Testis (tissue), 2 donors: ENCODE measurements at regions not wholly inside any gene's neighbourhood (a gene's known extent, or its start where the extent isn't known, plus 50 kb on each side); places are given as distances from the start of the nearest gene placed in this dataset.

Experiments used
- DNase-seq: peaks from one replicate; pipeline ENCODE4 v3.0.0-alpha.2; 2019
- H3K27ac ChIP-seq, 2 donors: fragments of 200-600 bp; sonication (generic); one replicate each; pipeline ENCODE4 v1.5.1; 2019
- H3K27me3 ChIP-seq: fragments of 200-600 bp; sonication (generic); one replicate; pipeline ENCODE4 v1.5.1; 2019
- H3K36me3 ChIP-seq: fragments of 200-600 bp; sonication (generic); one replicate; pipeline ENCODE4 v1.5.1; 2017; ENCODE audit warnings: low read depth; ENCODE audit errors: missing control alignments
- H3K4me1 ChIP-seq: fragments of 200-600 bp; sonication (generic); one replicate; pipeline ENCODE4 v1.5.1; 2019
- H3K4me3 ChIP-seq, 2 donors: fragments of 200-600 bp; sonication (generic); one replicate each; pipeline ENCODE4 v1.5.1; 2017 to 2019
- H3K9me3 ChIP-seq: fragments of 200-600 bp; sonication (generic); one replicate; pipeline ENCODE4 v1.5.1; 2017
- POLR2A ChIP-seq: fragments of 450-650 bp; IDR thresholded peaks from one replicate; pipeline ENCODE4 v1.6.1; 2017; ENCODE audit warnings: antibody characterized with exemption, mild to moderate bottlenecking, moderate library complexity
- WGBS, 2 donors: methylation state at CpG; one replicate each; pipeline ENCODE4 v1.1.5; 2018; 5-methylcytosine and 5-hydroxymethylcytosine counted together
- intact Hi-C: fragments of 100-400 bp; cut with DNase I; formaldehyde crosslinking; loops from one replicate; pipeline ENCODE4 v1.15.1; 2023; ENCODE audit warnings: low total_unique reads
- TF ChIP-seq, protein P1 (sequence below), 3 experiments: fragments of 450-650 bp in 2 of 3; fragments of 200-600 bp in 1 of 3; sonication (generic) in 1 of 3; IDR thresholded peaks; one replicate each; pipeline ENCODE4 v1.5.1; 2016 to 2019; ENCODE audit warnings: antibody characterized with exemption in 3 of 3, mild to moderate bottlenecking in 2 of 3, moderate library complexity in 1 of 3

DNA sequence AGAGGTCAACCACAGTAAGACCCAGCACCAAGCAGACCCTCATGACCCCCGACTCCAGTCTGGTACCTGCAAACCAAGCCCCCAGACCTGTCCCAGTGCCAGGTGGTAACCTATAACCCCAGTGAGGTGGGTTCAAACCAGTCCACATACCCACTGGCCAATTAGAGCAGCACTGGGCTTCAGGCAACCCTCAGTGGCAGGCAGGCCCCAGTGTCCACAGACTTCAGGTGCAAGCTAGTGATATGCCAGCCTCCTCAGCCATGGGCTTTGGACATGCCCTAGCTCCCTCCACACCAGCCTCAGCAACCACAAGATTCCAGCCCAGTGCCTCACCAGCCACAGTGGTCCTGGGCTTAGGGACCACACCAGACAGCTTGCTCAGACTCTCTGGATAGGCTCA is 276.6 kb downstream of the DTWD2 start:
- intact Hi-C loops, result no loop called here
- TF ChIP-seq, protein P1, sequence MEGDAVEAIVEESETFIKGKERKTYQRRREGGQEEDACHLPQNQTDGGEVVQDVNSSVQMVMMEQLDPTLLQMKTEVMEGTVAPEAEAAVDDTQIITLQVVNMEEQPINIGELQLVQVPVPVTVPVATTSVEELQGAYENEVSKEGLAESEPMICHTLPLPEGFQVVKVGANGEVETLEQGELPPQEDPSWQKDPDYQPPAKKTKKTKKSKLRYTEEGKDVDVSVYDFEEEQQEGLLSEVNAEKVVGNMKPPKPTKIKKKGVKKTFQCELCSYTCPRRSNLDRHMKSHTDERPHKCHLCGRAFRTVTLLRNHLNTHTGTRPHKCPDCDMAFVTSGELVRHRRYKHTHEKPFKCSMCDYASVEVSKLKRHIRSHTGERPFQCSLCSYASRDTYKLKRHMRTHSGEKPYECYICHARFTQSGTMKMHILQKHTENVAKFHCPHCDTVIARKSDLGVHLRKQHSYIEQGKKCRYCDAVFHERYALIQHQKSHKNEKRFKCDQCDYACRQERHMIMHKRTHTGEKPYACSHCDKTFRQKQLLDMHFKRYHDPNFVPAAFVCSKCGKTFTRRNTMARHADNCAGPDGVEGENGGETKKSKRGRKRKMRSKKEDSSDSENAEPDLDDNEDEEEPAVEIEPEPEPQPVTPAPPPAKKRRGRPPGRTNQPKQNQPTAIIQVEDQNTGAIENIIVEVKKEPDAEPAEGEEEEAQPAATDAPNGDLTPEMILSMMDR (IDR thresholded peaks at IDR 0.05), result no peak
- no peak for TF ChIP-seq POLR2A
- no peak for DNase-seq
- H3K36me3 ChIP-seq, result no peaks in the 10 kb centered on the region
- H3K4me1 ChIP-seq, result no peaks in the 10 kb centered on the region
- H3K27me3 ChIP-seq, result no peaks in the 10 kb centered on the region
- no peaks in the 10 kb centered on the region for H3K9me3 ChIP-seq
- H3K27ac ChIP-seq, result no peak overlapping the region
- no peak overlapping the region for H3K4me3 ChIP-seq
- WGBS, 2 donors, result 80 to 89% methylated on average over 1 of the region's 1 CpG

DNA sequence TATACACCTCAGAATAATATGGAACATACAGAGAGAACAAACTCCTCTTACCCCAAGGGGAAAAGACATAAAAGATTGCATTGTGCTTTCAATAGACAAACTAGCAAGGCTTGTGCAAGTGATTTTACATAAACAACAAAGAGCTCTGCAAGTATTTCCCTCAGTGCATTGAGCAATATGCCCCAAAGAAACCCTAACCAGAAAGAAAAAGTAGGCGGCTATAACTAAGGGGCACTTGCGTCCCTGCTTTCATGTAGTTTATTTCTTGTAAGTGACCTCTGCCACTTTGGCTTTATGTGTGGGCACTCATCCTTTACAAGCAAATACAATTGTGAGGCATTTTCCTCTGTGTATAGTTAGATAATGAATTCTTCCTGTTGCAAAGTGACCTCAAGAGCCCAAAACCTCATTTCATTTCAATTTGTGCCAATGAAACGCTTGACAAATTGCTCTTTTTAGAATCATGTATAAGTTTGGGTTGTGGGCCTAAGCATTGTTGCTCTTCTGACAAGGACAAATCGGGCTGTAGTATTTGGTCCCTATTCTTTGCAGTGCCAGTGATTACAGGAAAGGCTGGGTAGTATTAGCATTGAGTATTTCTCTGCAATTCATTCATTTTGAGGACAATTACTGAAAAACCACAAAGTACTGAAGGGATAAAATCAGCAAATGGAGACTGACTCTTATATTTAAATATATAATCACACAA is 282.2 kb downstream of the DTWD2 start:
- H3K27ac ChIP-seq, result no peak overlapping the region
- DNase-seq, result no peak
- no peaks in the 10 kb centered on the region for H3K9me3 ChIP-seq
- no peaks in the 10 kb centered on the region for H3K4me1 ChIP-seq
- no peaks in the 10 kb centered on the region for H3K27me3 ChIP-seq
- WGBS, 2 donors, result 75 to 85% methylated on average over 4 of the region's 4 CpGs
- no peak overlapping the region for H3K4me3 ChIP-seq
- TF ChIP-seq, protein P1 (IDR thresholded peaks at IDR 0.05), result no peak
- no peak for TF ChIP-seq POLR2A
- intact Hi-C loops, result no loop called here
- no peaks in the 10 kb centered on the region for H3K36me3 ChIP-seq

GRCh38 chr5:118703241-118703640 is 285.1 kb downstream of the DTWD2 start:
- 70 to 84% methylated on average over 2 of the region's 2 CpGs for WGBS, 2 donors
- intact Hi-C loops, result no loop called here
- H3K27ac ChIP-seq, result no peak overlapping the region
- no peaks in the 10 kb centered on the region for H3K27me3 ChIP-seq
- no peaks in the 10 kb centered on the region for H3K4me1 ChIP-seq
- TF ChIP-seq POLR2A, result no peak
- TF ChIP-seq, protein P1 (IDR thresholded peaks at IDR 0.05), result no peak
- no peaks in the 10 kb centered on the region for H3K9me3 ChIP-seq
- DNase-seq, result no peak
- H3K4me3 ChIP-seq, result no peak overlapping the region
- H3K36me3 ChIP-seq, result no peaks in the 10 kb centered on the region

- intact Hi-C loops, result no loop called here
- Histone ChIP-seq H3K27me3 (no peaks in the 10 kb centered on the region), H3K4me3 (no peak overlapping the region), H3K36me3 (no peaks in the 10 kb centered on the region), H3K4me1 (no peaks in the 10 kb centered on the region), H3K27ac (no peak overlapping the region), H3K9me3 (no peaks in the 10 kb centered on the region)
- no peak for DNase-seq
- TF ChIP-seq, protein P1 (IDR thresholded peaks at IDR 0.05), result no peak
- TF ChIP-seq POLR2A, result no peak
Observed at GRCh38 chr5:118701791-118702190, 286.6 kb downstream of the DTWD2 start.

DNA sequence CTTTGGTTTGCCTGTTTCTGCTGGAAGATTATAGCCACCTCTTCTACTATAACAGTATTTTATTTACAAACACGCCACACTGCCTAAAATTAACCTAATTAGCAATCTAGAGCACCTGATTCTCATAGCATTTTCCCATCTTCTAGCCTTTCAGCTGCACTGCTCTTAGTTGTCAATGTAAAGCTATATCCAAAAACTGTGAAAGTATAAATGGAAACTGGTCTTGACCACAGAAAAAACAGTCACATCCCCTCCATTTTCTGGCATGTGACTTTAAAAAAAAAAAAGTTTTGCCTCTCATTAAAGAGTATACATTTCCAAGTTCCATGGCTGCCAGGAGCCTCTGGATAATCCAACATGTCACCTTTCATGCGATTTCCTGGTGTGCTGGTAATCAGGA is 287.8 kb downstream of the DTWD2 start:
- no peak for DNase-seq
- Histone ChIP-seq H3K27ac (no peak overlapping the region), H3K36me3 (no peaks in the 10 kb centered on the region), H3K4me1 (no peaks in the 10 kb centered on the region), H3K4me3 (no peak overlapping the region), H3K9me3 (no peaks in the 10 kb centered on the region), H3K27me3 (no peaks in the 10 kb centered on the region)
- intact Hi-C loops, result no loop called here
- WGBS, 2 donors, result 43 to 98% methylated on average over 2 of the region's 2 CpGs
- TF ChIP-seq, protein P1 (IDR thresholded peaks at IDR 0.05), result no peak
- no peak for TF ChIP-seq POLR2A
